ENCODE measurements at regions not wholly inside any gene's neighbourhood (a gene's known extent, or its start where the extent isn't known, plus 50 kb on each side); places are given as distances from the start of the nearest gene placed in this dataset.
"Not testable (repeated sequence)": the region's sequence is repeated elsewhere in the genome, so short reads cannot be mapped to it uniquely, and the experiment has no call there.

DNA sequence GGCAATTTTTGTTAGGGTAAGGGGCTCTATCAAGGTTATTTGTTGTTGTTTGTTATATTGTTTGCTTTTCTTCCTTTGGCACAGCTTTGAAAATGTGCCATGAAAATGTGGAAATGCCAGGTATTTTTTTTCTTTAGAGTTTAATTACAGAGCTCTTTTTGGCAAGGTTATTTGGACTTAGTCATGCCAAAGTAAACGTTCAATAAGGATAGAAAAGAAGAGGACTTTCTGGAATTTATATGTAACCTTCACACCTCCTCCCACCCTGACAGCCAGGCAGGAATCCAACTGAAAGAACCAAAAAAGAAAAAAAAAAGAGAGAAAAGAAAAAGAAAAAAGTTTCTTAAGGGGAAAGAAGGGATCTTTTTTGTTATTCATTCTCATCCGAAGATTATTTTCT lies 217.8 kb downstream of the KITLG start:
- no peak overlapping the region for H3K4me3 ChIP-seq (ENCODE audit: low read depth, low read length)
- no peak for DNase-seq (ENCODE audit: low read depth)
- TF ChIP-seq, protein P1, sequence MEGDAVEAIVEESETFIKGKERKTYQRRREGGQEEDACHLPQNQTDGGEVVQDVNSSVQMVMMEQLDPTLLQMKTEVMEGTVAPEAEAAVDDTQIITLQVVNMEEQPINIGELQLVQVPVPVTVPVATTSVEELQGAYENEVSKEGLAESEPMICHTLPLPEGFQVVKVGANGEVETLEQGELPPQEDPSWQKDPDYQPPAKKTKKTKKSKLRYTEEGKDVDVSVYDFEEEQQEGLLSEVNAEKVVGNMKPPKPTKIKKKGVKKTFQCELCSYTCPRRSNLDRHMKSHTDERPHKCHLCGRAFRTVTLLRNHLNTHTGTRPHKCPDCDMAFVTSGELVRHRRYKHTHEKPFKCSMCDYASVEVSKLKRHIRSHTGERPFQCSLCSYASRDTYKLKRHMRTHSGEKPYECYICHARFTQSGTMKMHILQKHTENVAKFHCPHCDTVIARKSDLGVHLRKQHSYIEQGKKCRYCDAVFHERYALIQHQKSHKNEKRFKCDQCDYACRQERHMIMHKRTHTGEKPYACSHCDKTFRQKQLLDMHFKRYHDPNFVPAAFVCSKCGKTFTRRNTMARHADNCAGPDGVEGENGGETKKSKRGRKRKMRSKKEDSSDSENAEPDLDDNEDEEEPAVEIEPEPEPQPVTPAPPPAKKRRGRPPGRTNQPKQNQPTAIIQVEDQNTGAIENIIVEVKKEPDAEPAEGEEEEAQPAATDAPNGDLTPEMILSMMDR (IDR thresholded peaks at IDR 0.05; ENCODE audit: low read depth, low read length, missing control alignments) = no peak

DNA sequence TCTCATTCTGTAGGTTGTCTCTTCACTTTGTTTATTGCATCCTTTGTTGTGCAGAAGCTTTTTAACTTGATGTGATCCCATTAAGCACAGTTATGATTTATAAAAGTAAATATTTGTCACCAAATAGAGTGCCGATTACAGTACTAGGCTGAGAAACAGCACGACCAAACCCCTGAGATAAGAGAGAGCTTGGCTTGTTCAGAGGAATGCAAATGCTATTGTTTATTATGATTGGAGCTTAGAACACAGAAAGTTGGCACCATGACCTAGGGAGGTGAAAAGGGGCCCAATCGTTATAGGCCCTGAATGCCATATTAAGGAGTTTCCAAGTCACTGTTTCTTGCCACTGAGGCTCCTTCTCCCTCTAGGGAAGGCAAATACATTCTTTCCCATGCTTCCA lies 214.9 kb downstream of the KITLG start:
- DNase-seq (ENCODE audit: low read depth) = no peak
- TF ChIP-seq, protein P1 (IDR thresholded peaks at IDR 0.05; ENCODE audit: low read depth, low read length, missing control alignments) = no peak
- H3K4me3 ChIP-seq (ENCODE audit: low read depth, low read length) = no peak overlapping the region

DNA sequence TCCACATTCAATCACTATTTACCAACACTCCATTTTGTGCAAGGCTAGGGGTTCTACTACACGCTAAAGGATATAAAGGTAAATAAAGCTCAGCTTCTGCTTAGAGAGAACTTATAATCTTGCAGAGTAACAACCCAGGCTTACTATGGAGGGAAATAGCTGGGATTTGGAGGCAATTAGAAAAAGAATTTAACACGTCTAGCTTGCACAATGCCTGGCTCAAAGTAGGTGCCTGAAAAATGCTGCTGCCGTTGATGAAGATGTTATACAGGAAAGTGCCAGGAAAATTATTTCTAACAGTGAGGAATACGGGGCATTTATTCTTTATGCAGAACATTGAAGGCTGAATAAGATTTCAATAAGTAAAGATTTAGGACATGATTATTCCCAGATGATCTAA lies 214.2 kb downstream of the KITLG start:
- TF ChIP-seq, protein P1 (IDR thresholded peaks at IDR 0.05; ENCODE audit: low read depth, low read length, missing control alignments) = no peak
- no peak for DNase-seq (ENCODE audit: low read depth)
- no peak overlapping the region for H3K4me3 ChIP-seq (ENCODE audit: low read depth, low read length)

DNA sequence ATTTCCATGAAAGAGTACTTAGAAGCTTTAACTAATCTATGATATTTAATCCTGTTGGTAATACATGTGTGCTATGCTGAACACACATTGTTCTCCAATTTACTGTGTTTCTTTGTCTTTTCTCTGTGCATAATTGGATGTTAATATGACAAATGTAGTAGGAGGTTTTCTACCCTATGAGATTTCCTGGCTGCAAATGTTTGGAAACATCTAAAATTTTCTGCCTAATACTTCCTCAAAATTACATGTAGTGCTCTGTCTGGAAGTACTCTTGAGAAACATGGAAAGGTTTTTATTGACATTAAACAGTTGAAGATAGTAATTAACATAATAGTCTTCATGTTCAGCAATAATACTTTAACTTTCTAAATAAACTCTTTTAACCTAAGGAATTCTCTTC lies 213.0 kb downstream of the KITLG start:
- H3K4me3 ChIP-seq (ENCODE audit: low read depth, low read length) = no peak overlapping the region
- TF ChIP-seq, protein P1 (IDR thresholded peaks at IDR 0.05; ENCODE audit: low read depth, low read length, missing control alignments) = no peak
- DNase-seq (ENCODE audit: low read depth) = no peak

DNA sequence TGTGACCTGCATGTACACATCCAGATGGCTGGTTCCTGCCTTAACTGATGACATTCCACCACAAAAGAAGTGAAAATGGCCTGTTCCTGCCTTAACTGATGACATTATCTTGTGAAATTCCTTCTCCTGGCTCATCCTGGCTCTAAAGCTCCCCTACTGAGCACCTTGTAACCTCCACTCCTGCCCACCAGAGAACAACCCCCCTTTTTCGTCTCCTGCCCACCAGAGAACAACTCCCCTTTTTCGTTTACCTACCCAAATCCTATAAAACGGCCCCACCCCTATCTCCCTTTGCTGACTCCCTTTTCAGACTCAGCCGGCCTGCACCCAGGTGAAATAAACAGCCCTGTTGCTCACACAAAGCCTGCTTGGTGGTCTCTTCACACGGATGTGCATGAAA lies 212.2 kb downstream of the KITLG start:
- not testable (repeated sequence) for DNase-seq (ENCODE audit: low read depth); H3K4me3 ChIP-seq (ENCODE audit: low read depth, low read length)

DNA sequence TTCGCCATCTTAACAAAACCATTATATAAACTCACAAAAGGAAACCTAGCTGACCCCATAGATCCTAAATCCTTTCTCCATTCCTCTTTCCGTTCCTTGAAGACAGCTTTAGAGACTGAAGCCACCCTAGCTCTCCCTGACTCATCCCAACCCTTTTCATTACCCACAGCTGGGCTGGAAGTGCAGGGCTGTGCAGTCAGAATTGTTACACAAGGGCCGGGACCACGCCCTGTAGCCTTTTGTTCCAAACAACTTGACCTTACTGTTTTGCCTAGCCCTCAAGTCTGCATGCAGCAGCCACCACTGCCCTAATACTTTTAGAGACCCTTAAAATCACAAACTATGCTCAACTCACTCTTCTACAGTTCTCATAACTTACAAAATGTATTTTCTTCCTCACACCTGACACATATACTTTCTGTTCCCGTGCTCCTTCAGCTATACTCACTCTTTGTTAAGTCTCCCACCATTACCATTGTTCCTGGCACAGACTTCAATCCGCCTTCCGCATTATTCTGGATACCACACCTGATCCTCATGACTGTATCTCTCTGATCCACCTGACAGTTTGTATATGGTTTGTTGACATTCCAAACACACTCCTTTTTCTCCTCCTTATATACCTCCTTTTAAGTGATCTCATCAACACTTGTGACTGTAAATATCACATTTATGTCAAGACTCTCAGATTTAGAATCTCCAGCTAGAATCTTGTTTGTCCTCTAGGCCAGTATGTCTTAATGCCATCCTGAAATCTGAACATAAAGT lies 208.7 kb downstream of the KITLG start:
- no peak for DNase-seq (ENCODE audit: low read depth)
- no peak overlapping the region for H3K4me3 ChIP-seq (ENCODE audit: low read depth, low read length)
- TF ChIP-seq, protein P1 (IDR thresholded peaks at IDR 0.05; ENCODE audit: low read depth, low read length, missing control alignments) = no peak

DNA sequence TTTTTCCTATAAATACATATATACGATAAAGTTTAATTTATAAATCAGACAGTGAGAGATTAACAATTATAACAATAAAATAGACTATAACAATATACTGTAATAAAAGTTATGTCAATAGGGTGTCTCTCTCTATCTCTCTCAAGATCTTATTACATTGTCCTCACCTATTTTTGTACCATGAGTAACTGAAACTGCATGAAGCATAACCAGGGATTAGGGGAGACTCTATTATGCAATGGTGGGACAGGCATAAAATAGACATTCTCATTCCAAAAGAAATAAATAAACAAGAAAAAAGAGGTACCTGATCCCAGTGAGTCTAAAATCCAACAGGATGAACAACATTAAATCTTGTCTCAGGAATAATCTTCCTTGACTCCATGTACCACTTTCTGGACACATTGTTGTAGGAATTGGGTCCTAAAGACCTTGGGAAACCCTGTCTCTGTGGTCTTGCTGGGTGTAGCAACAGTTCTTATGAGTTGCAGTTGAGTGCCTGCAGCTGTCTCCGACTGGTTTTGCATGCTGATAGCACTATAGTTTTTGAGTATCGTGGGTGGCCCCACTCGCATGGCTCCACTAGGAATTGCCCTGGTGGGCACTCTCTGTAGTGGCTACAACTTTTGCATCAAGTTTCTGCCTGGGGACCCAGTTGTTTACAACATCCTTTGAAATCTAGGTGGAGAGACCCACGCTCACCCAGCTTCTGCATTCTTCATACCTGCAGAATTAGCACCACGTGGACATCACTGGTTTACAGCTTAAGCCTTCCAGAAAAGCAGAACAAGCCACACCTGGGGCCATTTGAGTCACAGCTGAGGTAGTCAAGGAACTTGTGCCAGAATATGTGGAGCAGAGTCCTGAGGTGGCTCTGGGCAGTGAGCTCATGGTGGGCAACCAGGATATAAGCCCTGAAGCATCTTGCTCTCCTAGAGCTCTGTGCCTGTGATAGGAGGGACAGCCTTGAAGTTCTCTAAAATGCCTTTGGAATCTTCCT lies 204.7 kb downstream of the KITLG start:
- DNase-seq (ENCODE audit: low read depth) = no peak
- TF ChIP-seq, protein P1 (IDR thresholded peaks at IDR 0.05; ENCODE audit: low read depth, low read length, missing control alignments) = no peak
- no peak overlapping the region for H3K4me3 ChIP-seq (ENCODE audit: low read depth, low read length)

Data from GM12864 (cell line).